Esophagus muscularis mucosa (tissue), 4 donors: ENCODE measurements at regions not wholly inside any gene's neighbourhood (a gene's known extent, or its start where the extent isn't known, plus 50 kb on each side); places are given as distances from the start of the nearest gene placed in this dataset.

ENCODE experiments used
- DNase-seq: peaks from one replicate; pipeline ENCODE4 v3.0.0-alpha.2; 2017; ENCODE audit errors: extremely low spot score
- H3K27ac ChIP-seq, 4 donors: fragments of 200-600 bp; sonication (generic); replicated peaks in 1 of 4; 1 replicate in 3 of 4; 2 replicates in 1 of 4; pipeline ENCODE4 v1.5.1; 2016 to 2019; ENCODE audit warnings: mild to moderate bottlenecking in 1 of 4
- H3K27me3 ChIP-seq, 4 donors: fragments of 200-600 bp; sonication (generic); one replicate each; pipeline versions ENCODE4 v1.5.1 to v1.6.0; 2016 to 2019
- H3K36me3 ChIP-seq, 4 donors: fragments of 200-600 bp; sonication (generic); one replicate each; pipeline ENCODE4 v1.5.1; 2016 to 2019
- H3K4me1 ChIP-seq, 4 donors: fragments of 200-600 bp; sonication (generic); one replicate each; pipeline ENCODE4 v1.5.1; 2016 to 2019
- H3K4me3 ChIP-seq, 4 donors: fragments of 200-600 bp; sonication (generic); 1 replicate in 2 of 4; 2 replicates in 2 of 4; pipeline ENCODE4 v1.5.1; 2016 to 2019; ENCODE audit warnings: mild to moderate bottlenecking in 4 of 4, moderate library complexity in 1 of 4
- H3K9me3 ChIP-seq, 4 donors: fragments of 200-600 bp; sonication (generic); 1 replicate in 3 of 4; 2 replicates in 1 of 4; pipeline ENCODE4 v1.5.1; 2016 to 2019
- CTCF ChIP-seq, 3 experiments: fragments of 200-600 bp in 2 of 3; fragments of 450-650 bp in 1 of 3; sonication (generic) in 2 of 3; IDR thresholded peaks; one replicate each; pipeline ENCODE4 v1.5.1; 2017 to 2019; ENCODE audit warnings: antibody characterized with exemption in 3 of 3, mild to moderate bottlenecking in 2 of 3, moderate library complexity in 1 of 3
- EP300 ChIP-seq: sonication (generic); formaldehyde crosslinking; IDR thresholded peaks from one replicate; pipeline ENCODE4 v1.6.1; 2017; ENCODE audit warnings: antibody characterized with exemption
- POLR2A ChIP-seq: fragments of 450-650 bp; IDR thresholded peaks from one replicate; pipeline ENCODE4 v1.6.1; 2017; ENCODE audit warnings: antibody characterized with exemption, moderate library complexity, mild to moderate bottlenecking, low read depth
- POLR2AphosphoS5 ChIP-seq, 2 donors: sonication (generic); formaldehyde crosslinking; IDR thresholded peaks; one replicate each; pipeline ENCODE4 v1.6.1; 2017; ENCODE audit warnings: antibody characterized with exemption in 2 of 2
- WGBS: methylation state at CpG from one replicate; pipeline ENCODE4 v1.1.5; 2018; 5-methylcytosine and 5-hydroxymethylcytosine counted together
- intact Hi-C: fragments of 100-400 bp; cut with DNase I; formaldehyde crosslinking; loops from one replicate; pipeline ENCODE4 v1.15.1; 2023

DNA sequence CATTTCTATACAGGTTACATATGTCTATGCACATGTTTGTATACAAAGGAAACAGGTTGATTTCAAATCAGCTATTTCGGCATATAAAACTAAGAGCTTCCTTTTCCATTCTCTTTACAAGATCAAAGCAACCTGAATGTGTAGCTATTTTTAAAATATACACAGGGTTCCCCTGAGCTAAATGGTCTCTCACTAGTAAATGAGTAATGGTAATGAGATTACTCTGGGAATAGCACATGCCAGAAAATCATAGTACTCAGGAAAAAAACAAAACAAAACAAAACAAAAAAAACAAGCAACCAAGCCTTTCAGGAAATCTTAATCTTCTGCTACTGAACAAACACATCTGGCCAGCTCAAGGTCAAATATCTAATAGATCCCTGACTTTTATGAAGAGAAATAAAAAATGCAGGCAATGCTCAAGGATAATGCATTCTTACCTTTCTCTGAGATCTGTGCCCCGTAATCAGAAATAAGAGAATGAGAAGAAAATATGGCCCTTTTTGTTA, 156.6 kb upstream of the POU2AF2 start:
- DNase-seq, result no peak
- H3K4me3 ChIP-seq, result no peak overlapping the region
- no peaks in the 10 kb centered on the region for H3K36me3 ChIP-seq
- TF ChIP-seq CTCF (IDR thresholded peaks at IDR 0.05), result no peak
- peaks cover 0 to 15% (median 8%) of the 10 kb centered on the region in 4 donors for H3K4me1 ChIP-seq
- H3K9me3 ChIP-seq, result no peaks in the 10 kb centered on the region
- 52% methylated on average over 2 of the region's 2 CpGs for WGBS
- H3K27me3 ChIP-seq, result no peaks in the 10 kb centered on the region
- H3K27ac ChIP-seq, result no peak overlapping the region
- intact Hi-C loops, result no loop called here

GRCh38 chr11:111086058-111086457, 159.5 kb upstream of the POU2AF2 start:
- intact Hi-C loops, result no loop called here
- no peaks in the 10 kb centered on the region for H3K27me3 ChIP-seq
- 72% methylated on average over 5 of the region's 5 CpGs for WGBS
- H3K27ac ChIP-seq, result no peak overlapping the region
- no peaks in the 10 kb centered on the region for H3K9me3 ChIP-seq
- no peak for DNase-seq
- no peaks in the 10 kb centered on the region for H3K36me3 ChIP-seq
- no peak overlapping the region for H3K4me3 ChIP-seq
- TF ChIP-seq CTCF (IDR thresholded peaks at IDR 0.05), result no peak
- TF ChIP-seq EP300, result no peak
- no peak for TF ChIP-seq POLR2A
- no peak for TF ChIP-seq POLR2AphosphoS5 (IDR thresholded peaks at IDR 0.05)
- peaks cover 0 to 20% (median 13%) of the 10 kb centered on the region in 4 donors for H3K4me1 ChIP-seq

- Histone ChIP-seq H3K4me3 (no peak overlapping the region), H3K9me3 (no peaks in the 10 kb centered on the region), H3K27ac (no peak overlapping the region), H3K27me3 (no peaks in the 10 kb centered on the region), H3K4me1 (peaks cover 0 to 12% (median 9%) of the 10 kb centered on the region in 4 donors), H3K36me3 (no peaks in the 10 kb centered on the region)
- TF ChIP-seq EP300 (no peak), POLR2A (no peak), CTCF (IDR thresholded peaks at IDR 0.05) (no peak), POLR2AphosphoS5 (IDR thresholded peaks at IDR 0.05) (no peak)
- 85% methylated on average over 5 of the region's 5 CpGs for WGBS
- no peak for DNase-seq
- intact Hi-C loops, result no loop called here
Observed at GRCh38 chr11:111082664-111083063, 162.9 kb upstream of the POU2AF2 start.

DNA sequence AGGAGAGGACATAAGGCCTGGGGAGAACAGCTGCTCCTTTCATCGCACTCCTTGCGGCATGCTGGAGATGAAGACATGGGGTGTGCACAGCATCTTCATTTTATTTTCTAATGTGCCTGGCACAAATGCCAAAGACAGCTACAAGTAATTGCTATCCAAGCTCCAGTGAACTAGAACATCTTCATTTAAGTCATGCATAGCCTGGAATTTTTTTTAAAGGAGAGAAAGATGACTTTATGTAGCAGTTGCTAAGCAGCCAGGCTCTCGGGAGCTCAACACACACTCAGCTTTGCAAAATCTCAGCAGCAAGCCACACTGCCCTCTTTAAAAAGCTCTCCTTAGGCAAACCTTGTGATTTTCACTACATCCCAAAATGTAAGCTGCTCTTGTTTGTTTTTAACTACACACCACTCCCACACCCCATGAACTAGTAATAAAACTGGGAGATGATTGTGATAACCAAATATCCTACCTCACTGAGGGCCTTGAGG, 164.5 kb upstream of the POU2AF2 start:
- TF ChIP-seq POLR2A (no peak), POLR2AphosphoS5 (IDR thresholded peaks at IDR 0.05) (no peak), EP300 (no peak), CTCF (IDR thresholded peaks at IDR 0.05) (no peak)
- Histone ChIP-seq H3K36me3 (no peaks in the 10 kb centered on the region), H3K4me1 (peaks cover 0 to 12% (median 9%) of the 10 kb centered on the region in 4 donors), H3K9me3 (no peaks in the 10 kb centered on the region), H3K27ac (no peak overlapping the region), H3K4me3 (no peak overlapping the region), H3K27me3 (no peaks in the 10 kb centered on the region)
- WGBS, result 48% methylated on average over 3 of the region's 3 CpGs
- DNase-seq, result no peak
- intact Hi-C loops, result no loop called here
